G401.6 (cell line): ENCODE measurements at regions not wholly inside any gene's neighbourhood (a gene's known extent, or its start where the extent isn't known, plus 50 kb on each side); places are given as distances from the start of the nearest gene placed in this dataset.
"Not testable (repeated sequence)": the region's sequence is repeated elsewhere in the genome, so short reads cannot be mapped to it uniquely, and the experiment has no call there.

ENCODE experiments used
- FAIRE-seq: peaks from 2 replicates; lab custom pipeline; 2012; peaks lifted over from hg19 to GRCh38; lab: Jason Lieb, UNC

DNA sequence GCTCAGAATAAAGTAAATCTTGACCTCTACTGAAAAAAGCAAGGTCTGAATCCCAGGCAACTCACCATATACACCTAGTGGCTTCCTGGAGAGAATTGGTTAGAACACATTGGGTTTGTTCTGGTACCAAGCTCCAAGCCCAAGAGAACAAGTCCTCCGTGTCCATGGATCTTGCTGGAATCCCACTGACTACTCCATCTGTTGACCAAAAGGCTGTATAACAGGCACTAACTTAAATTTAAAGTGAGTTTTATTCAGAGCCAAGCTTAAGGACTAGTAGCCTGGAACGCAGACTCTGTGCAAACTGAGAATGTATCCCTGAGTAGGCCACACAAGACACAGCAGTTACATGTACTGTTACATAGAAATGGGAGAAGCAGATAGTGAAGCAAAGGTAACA is 342.1 kb upstream of the LRRC3B start:
- no peak for FAIRE-seq

DNA sequence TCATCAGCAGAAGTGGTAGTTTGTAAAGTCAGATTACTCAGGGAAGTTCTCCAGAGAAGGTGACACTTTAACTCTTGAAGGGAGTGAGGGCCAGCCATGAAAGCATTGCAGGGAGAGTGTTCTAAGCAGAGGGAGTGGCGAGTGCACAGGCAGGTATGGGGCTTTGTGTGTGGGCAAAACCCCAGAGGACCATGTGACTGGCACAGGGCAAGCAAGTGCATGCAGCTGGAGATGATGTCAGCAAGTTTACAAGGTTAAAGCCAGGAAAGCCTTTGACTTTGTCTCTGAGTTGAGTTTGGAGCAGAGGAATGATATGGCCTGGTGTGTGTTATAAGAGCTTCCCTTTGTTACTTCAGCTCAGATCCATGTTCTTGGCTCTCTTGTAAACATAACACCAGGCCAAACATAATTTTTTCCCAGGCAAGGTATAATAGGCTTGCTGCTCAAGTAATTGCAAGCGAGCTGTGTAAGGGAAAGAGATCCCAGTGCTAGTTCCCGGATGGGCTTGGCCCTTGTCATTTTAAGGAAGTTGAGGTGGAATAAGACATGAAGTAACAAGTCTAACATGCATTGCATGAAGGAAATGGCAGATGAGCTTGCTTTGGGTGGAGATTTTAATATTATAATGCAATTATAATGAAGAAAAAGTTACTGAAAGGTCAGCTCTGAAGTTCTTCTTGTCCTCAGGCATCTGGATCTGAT is 341.1 kb upstream of the LRRC3B start:
- no peak for FAIRE-seq

- FAIRE-seq: not testable (repeated sequence)
Observed at GRCh38 chr3:26284503-26284902, 338.1 kb upstream of the LRRC3B start.

DNA sequence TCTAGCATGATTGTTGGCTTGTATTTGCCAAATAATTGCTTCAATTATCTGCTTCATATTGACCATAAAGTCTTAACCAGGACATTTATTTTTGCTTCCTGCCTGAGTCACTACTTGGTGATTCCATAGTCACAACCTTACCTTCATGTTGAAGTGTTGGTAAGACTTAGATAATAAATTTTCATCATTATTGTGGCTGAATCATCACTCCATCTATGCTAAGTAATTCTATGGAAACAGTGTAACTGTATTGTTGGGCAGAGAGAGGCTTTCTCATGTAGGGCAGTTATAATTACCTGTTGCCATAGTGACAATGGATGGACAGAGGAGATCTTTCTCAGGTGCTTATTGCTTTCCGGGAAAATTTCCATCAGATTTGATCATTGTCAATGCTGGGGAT is 330.7 kb upstream of the LRRC3B start:
- FAIRE-seq: no peak

DNA sequence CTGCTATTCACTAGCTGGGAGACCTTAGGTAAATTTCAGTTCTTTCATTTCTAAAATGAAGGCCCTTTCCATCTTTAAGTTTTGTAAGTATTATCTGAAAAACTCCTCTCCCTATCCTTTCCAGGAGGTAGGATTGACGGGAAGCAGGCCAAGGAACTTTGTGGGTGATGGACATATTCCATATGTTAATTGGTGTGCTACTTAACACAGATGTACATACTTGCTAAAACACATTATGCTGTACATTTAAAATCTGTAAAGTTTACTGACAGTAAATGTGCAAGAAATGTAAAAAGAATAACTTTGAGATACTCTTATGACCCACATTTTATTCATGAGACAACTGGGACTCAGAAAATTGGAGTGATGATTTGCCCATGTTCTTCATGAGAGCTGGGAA is 329.8 kb upstream of the LRRC3B start:
- FAIRE-seq: no peak

DNA sequence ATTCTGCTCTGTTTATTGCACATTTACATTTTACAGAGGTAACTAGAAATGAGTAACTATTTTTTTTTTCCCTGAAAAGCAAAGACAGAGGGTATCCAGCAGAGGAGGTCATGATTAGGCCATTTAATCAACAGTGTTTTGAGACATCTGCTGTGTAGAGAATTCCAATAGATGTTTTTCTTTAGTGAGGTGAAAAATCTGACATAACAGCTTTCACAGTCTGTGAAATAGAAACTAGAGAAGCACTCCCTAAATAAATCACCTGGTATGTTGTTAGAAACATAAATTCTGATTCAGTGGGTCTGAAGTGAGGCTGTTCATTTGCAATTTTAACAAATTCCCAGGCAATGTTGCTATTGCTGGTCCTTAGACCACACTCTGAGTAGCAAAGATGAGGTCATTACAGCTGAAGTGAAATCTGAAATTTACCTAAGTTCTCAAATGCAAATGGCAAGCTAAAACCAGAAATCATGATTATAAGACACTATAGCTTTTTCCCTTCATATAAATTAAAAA is 329.2 kb upstream of the LRRC3B start:
- no peak for FAIRE-seq

GRCh38 chr3:26307192-26307591 is 315.4 kb upstream of the LRRC3B start:
- no peak for FAIRE-seq

DNA sequence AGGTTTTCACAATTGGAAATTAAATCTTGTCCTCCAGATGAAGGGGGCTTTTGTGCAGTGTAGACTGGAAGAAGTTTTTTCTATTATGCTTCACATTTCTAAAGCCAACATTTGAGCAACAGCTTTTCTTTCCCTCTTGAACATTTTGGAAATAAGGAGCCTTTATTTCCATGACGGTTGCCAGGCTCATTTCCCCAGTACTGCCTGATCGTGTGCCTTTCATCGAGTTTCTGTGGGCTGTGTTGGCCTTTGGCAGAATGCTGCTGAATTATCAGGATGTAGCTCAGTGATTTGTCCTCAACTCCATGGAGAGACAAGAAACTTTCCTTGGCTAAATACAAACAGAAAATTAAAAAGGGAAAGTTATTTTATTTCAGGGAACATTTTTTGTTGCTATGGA is 314.8 kb upstream of the LRRC3B start:
- no peak for FAIRE-seq

DNA sequence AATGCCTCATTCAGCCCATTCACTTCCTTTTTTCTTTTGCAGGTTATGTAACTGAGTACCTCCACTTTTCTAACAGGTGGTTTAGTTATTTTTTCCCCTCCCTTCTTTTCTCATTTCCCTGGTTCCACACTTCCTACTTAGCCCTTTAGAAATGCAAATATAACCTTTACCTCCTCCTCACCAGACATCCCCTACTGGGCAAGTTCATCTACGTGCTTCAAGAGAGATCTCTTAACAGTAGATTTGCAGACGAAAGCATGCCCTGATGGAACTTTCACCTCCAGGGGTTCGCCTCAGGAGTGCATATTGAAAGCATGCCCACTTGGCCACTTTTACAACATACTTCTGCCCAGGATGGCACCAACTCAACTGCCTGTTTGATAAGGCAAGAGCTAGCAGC is 314.1 kb upstream of the LRRC3B start:
- FAIRE-seq: no peak

DNA sequence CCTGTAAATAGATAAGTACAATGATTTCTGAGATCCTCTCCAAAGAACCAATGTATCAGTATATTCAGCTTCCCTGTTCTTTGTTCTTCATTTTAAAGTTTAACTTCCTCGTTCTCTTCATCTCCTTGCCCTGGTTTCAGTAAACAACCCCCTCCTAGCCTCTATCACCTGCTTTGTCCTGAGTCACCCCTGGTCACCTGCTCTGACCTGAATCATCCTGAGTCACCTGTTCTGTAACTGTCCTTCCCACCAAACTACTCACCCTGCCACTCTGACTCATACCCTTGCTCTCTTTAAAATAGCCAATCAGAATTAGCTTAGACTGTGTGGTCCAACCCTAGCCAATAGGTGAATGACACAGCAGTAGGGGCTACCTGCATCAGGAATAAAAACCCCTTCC is 313.0 kb upstream of the LRRC3B start:
- FAIRE-seq: not testable (repeated sequence)

DNA sequence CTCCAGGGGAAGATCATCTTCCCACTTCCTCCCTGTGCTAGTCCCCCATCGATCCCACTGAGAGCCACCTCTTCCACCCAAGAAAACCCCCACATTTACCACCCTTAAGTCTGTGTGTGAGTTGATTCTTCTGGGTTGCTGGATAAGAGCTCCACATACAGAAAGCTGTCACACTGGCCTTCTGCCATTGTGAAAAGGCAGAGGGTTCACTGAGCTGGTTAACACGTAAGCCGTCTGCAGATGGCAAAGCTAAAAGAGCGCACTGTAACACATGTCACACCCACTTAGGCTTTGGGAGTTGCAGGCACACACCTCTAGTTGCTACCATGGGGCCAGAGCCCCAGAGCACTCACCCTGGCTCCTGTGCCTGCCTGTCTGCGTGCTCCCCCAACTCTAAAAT is 309.8 kb upstream of the LRRC3B start:
- FAIRE-seq: no peak

DNA sequence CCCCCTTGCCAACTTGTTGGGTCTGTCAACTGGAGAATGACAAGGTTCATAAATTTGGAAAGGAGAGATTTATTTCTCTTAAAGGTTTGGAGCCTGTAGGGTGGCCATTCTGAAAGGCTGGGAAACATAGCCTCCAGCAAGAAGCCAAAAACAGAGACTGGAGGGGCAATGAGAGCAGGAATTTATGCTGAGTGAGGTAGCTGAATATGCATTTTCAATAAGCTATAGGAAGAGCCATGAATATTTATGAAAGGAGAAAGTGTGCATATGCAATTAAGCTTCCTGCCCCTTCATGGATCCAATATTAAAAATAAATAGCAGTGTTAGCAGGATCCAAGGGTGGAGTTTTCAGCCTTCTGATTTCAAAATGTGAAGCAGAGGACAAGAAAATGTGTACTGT is 306.1 kb upstream of the LRRC3B start:
- no peak for FAIRE-seq

- not testable (repeated sequence) for FAIRE-seq
Observed at GRCh38 chr3:26323741-26324140, 298.8 kb upstream of the LRRC3B start.

DNA sequence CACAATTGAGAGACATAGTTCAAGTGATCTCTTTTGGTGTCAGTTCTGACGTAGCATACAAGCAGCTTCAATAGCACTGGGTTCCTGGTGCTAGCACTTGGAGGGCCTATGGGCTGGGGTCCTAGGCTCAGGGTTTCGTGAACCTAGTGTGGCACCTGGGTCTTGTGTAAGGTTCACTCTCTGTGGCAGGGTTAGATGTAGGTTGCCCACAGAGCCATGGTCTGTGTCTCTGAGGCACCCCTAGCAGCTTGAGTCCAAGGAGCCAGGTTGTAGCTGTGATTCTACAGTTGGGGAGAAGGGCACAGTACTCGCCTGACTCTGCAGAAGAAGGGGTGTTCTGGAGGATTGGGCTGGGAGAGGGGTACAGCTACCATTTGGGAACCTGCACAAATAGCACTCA is 282.6 kb upstream of the LRRC3B start:
- no peak for FAIRE-seq

- FAIRE-seq: no peak
Observed at GRCh38 chr3:26343647-26344046, 278.9 kb upstream of the LRRC3B start.

- FAIRE-seq: no peak
Observed at GRCh38 chr3:26345613-26346012, 277.0 kb upstream of the LRRC3B start.

DNA sequence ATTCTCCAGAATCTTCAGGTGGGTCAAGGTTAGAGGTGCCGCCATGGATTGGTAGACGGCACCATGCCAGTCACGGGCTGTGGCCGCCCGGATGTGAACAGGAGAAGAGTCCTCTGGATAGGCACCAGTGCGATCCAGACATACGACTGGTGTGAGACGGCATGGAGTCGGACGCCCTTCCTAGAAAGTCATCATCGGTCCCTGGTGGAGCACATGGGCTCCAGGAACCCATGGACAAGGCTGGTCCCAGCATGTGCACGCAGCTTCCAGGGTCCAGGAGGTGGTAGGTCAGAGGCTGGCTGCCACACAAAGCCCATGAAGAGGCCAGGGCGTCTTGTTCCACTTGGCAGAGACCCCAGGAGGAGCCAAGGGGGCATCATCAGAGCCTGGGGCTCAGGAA is 276.1 kb upstream of the LRRC3B start:
- FAIRE-seq: no peak

DNA sequence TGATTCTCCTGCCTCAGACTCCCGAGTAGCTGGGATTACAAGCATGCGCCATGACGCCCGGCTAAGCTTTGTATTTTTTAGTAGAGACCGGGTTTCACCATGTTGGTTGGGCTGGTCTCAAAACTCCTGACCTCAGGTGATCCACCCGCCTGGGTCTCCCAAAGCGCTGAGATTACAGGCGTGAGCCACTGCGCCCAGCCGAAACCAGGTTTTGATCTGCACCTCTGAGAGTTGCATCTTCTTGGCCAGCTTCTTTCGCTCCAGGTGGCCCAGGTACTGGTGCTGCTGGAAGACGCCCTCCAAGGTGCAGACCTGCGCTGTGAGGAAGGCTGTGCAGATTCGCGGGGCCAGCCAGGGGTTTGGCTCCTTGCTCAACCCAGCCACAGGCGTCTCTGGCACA is 275.4 kb upstream of the LRRC3B start:
- no peak for FAIRE-seq

- FAIRE-seq: no peak
Observed at GRCh38 chr3:26350853-26351252, 271.7 kb upstream of the LRRC3B start.

DNA sequence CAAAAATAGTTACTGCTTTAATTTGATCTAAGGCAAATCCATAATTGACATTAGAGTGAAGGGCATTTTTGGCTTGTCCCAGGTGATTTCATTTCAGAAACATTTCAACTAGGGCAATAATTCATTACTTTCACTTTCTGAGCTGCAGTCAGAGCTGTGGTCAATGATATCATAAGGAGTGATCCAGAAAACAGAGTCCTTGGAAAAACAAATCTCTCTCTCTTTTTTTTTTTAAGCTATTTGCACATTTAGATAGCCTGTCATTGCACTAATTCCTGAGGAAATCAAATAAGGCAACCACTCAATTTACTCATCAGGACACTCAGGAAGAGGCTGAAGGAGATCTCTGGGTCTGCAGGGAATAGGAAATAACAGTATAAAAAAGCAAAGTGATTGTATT is 269.5 kb upstream of the LRRC3B start:
- FAIRE-seq: no peak

- FAIRE-seq: no peak
Observed at GRCh38 chr3:26358405-26358804, 264.2 kb upstream of the LRRC3B start.

DNA sequence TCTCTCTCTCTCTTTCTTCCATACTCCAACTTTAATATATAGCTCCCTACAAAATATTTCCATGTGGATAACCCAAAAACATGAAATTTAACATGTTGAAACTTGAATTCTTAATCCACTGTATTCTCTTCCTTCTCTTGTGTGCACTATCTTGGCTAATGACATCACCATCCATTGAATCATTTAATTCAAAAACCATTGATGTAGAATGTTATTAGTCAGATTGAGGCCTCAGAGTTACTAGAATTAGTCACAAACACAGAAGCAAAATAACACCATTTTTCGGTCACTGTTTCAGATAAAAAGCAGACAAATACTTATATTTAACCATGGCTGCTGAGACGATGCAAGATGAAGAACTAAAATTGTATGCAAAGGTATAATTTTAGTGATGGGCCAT is 256.9 kb upstream of the LRRC3B start:
- no peak for FAIRE-seq

DNA sequence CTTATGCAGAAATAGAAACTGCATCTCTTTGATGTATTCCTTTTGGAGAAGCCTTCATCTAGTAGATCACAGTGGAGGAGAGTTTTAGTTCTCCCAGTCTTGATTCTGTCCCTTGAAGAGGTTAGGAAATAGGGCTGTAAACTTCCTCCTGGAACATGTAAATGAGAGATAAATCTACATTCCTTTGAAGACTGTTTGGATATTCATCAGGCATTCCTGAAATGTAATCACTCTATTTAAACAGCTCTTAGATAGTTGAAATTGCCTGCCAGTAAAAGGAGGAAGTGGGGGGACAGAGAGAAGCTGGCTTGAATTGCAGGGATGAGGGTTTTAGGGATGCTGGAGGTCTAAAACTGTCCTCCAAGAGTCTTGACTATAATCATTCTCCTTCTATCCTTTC is 254.3 kb upstream of the LRRC3B start:
- no peak for FAIRE-seq

DNA sequence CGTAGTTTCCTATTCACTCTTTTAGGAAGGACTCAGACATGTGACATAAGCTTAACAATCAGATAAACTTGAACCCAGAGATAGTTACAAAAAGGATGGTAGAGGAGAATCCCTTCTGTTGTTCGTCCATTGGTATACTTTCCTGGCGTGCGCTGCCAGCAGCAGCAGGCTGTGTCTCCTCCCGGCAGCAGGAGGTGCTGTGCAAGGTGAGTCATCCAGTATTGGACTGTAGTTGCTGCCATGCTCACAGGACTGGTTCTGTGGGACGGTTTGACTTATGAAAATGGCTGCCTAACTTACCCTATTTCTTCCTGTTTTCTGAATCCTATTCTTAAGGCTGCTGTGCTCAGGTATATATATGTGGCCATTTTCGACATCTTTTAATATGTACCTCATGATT is 253.4 kb upstream of the LRRC3B start:
- no peak for FAIRE-seq
